Heart left ventricle (tissue), 16 donors: ENCODE measurements at regions not wholly inside any gene's neighbourhood (a gene's known extent, or its start where the extent isn't known, plus 50 kb on each side); places are given as distances from the start of the nearest gene placed in this dataset.
A peak's percentile ranks its signal among the peaks of the same experiment; 100 is the strongest.

ENCODE experiments used
- ATAC-seq, 4 donors: fragments of 200-7000 bp; cut with Tn5 transposase; one replicate each; pipeline ENCODE4 v1.9.1; 2020 to 2022; ENCODE audit warnings: moderate library complexity in 4 of 4, mild to moderate bottlenecking in 3 of 4, moderate number of reproducible peaks in 1 of 4
- DNase-seq, 5 donors: peaks; one replicate each; pipeline ENCODE4 v3.0.0-alpha.2; 2020
- H3K27ac ChIP-seq, 12 donors: fragments of 200-600 bp; sonication (generic) in 4 of 12; one replicate each; pipeline versions ENCODE4 v1.5.0 to v1.8.0; 2016 to 2022; ENCODE audit warnings: mild to moderate bottlenecking in 2 of 12
- H3K27me3 ChIP-seq, 9 donors: fragments of 200-600 bp; sonication (generic) in 2 of 9; one replicate each; pipeline versions ENCODE4 v1.5.1 to v1.8.0; 2016 to 2022; ENCODE audit warnings: mild to moderate bottlenecking in 3 of 9
- H3K36me3 ChIP-seq, 9 donors: fragments of 200-600 bp; sonication (generic) in 2 of 9; one replicate each; pipeline versions ENCODE4 v1.5.0 to v1.8.0; 2018 to 2022; ENCODE audit warnings: mild to moderate bottlenecking in 2 of 9
- H3K4me1 ChIP-seq, 12 donors: fragments of 200-600 bp; sonication (generic) in 4 of 12; one replicate each; pipeline versions ENCODE4 v1.5.0 to v1.8.0; 2016 to 2022; ENCODE audit warnings: mild to moderate bottlenecking in 3 of 12
- H3K4me3 ChIP-seq, 12 donors: fragments of 200-600 bp; sonication (generic) in 4 of 12; one replicate each; pipeline versions ENCODE4 v1.5.0 to v1.8.0; 2017 to 2022; ENCODE audit warnings: mild to moderate bottlenecking in 9 of 12, moderate library complexity in 4 of 12
- H3K9me3 ChIP-seq, 12 donors: fragments of 200-600 bp; sonication (generic) in 4 of 12; one replicate each; pipeline versions ENCODE4 v1.5.0 to v1.8.0; 2016 to 2022; ENCODE audit warnings: mild to moderate bottlenecking in 1 of 12
- POLR2A ChIP-seq, 2 donors: fragments of 450-650 bp; IDR thresholded peaks; one replicate each; pipeline ENCODE4 v1.6.1; 2017; ENCODE audit warnings: antibody characterized with exemption in 2 of 2, mild to moderate bottlenecking in 2 of 2, moderate library complexity in 2 of 2
- WGBS, 4 donors: extraction: QIAGEN DNeasy Blood & Tissue Kit in 2 of 4; methylation state at CpG; one replicate each; pipeline versions ENCODE4 v1.1.5 to v1.1.7; 2013 to 2018; 5-methylcytosine and 5-hydroxymethylcytosine counted together
- intact Hi-C, 10 donors: fragments of 100-400 bp; cut with DNase I; formaldehyde crosslinking; loops; one replicate each; pipeline versions ENCODE4 v1.11.1 to v1.14.2; 2022
- TF ChIP-seq, protein P1 (sequence below), 12 donors: fragments of 200-600 bp; sonication (generic) in 4 of 12; IDR thresholded peaks; one replicate each; pipeline versions ENCODE4 v1.5.0 to v1.8.0; 2018 to 2022; ENCODE audit warnings: antibody characterized with exemption in 12 of 12, mild to moderate bottlenecking in 5 of 12
- donor health status: ischemic (EF 13 %, LVEDD 7.1; RV severe dilation, severe dysfunction).
- donor health status: healthy with polysubstance abuse.
- donor health status: DM: no; HTN: yes; CAD: no.
- donor health status: DM: no; HTN: no; CAD: no.
- donor health status: ischemic (EF 25% LVEDD 6.9; RV normal size, moderate dysfunction).
- donor health status: ischemic (EF 25% LVEDD 5.7; RV mildly dilated, moderate dysfunction).
- donor health status: healthy.
- donor health status: DM: yes; HTN: yes; CAD: no.
- donor health status: ischemic (EF 35%, LVEDD 5.7; RV mildly dilated, moderate dysfunction).
- donor health status: nonischemic (EF 11% LVEDD 7.7; RV severe dilation, severe dysfunction).
- donor health status: DM: yes; HTN: yes; CAD: no.
- donor health status: PGD.
- donor health status: ischemic (EF 29% LVEDD 5.4; RV normal size, mild dysfunction).
- donor health status: nonischemic (EF 23%, LVEDD 6.1; RV moderate dilation, normal function).

DNA sequence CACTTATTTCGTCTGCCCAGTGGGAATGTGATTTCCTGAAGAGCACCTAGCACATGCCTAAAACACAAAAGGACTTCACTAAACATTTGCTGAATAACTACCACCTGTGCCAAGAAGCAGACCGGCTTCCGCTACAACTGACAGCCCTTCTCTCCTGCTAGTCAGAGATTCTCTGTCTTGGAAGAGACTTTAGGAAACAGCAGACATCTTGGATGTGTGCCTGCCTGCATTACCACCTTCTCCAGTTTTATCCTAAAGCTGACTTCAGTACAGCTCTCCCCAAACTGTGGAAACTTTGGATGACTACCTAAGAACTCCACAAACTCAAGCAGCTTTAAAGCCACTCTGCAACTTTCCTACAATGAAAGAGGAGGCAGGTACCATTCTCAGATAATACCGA, 116.5 kb upstream of the MAN2A1 start:
- DNase-seq (no peak), ATAC-seq (no peak)
- Histone ChIP-seq H3K27ac (no peak overlapping the region), H3K9me3 (peaks cover 0 to 10% (median 0%) of the 10 kb centered on the region in 12 donors), H3K36me3 (no peaks in the 10 kb centered on the region), H3K27me3 (no peaks in the 10 kb centered on the region), H3K4me3 (no peak overlapping the region), H3K4me1 (no peaks in the 10 kb centered on the region)
- intact Hi-C loops = no loop called here
- WGBS, 4 donors = 89 to 95% (median 92%) methylated on average over 4 of the region's 4 CpGs
- TF ChIP-seq POLR2A (IDR thresholded peaks at IDR 0.05) = no peak
- TF ChIP-seq, protein P1, sequence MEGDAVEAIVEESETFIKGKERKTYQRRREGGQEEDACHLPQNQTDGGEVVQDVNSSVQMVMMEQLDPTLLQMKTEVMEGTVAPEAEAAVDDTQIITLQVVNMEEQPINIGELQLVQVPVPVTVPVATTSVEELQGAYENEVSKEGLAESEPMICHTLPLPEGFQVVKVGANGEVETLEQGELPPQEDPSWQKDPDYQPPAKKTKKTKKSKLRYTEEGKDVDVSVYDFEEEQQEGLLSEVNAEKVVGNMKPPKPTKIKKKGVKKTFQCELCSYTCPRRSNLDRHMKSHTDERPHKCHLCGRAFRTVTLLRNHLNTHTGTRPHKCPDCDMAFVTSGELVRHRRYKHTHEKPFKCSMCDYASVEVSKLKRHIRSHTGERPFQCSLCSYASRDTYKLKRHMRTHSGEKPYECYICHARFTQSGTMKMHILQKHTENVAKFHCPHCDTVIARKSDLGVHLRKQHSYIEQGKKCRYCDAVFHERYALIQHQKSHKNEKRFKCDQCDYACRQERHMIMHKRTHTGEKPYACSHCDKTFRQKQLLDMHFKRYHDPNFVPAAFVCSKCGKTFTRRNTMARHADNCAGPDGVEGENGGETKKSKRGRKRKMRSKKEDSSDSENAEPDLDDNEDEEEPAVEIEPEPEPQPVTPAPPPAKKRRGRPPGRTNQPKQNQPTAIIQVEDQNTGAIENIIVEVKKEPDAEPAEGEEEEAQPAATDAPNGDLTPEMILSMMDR (IDR thresholded peaks at IDR 0.05) = no peak

DNA sequence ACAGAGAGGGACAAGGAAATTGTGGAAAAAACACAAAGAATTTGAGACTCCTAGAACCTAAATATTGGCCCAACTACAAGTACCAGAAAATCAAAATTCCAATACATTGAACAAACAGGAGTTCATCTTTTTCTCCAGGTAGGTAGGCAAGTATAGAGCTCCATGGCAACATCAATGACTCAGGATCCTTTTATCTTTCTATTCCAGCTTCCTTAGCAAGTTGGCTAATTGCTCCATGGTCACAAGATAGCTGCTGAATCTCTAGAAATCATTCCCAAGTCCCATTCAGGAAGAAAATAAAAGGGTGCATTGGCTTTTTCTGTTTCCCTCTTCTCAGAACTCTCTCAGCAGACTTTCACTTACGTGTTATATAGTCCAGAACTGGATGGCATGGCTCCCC, 117.9 kb upstream of the MAN2A1 start:
- no peak for ATAC-seq
- TF ChIP-seq, protein P1 (IDR thresholded peaks at IDR 0.05) = no peak
- TF ChIP-seq POLR2A (IDR thresholded peaks at IDR 0.05) = no peak
- no peaks in the 10 kb centered on the region for H3K4me1 ChIP-seq
- no peak overlapping the region for H3K27ac ChIP-seq
- intact Hi-C loops = no loop called here
- WGBS, 4 donors = 81 to 86% (median 84%) methylated on average over 1 of the region's 1 CpG
- no peaks in the 10 kb centered on the region for H3K36me3 ChIP-seq
- no peak overlapping the region for H3K4me3 ChIP-seq
- no peaks in the 10 kb centered on the region for H3K27me3 ChIP-seq
- DNase-seq = no peak
- peaks cover 0 to 8% (median 0%) of the 10 kb centered on the region in 12 donors for H3K9me3 ChIP-seq

- Histone ChIP-seq H3K27ac (no peak overlapping the region), H3K4me3 (no peak overlapping the region), H3K9me3 (peaks cover 0 to 3% (median 0%) of the 10 kb centered on the region in 12 donors), H3K36me3 (no peaks in the 10 kb centered on the region), H3K4me1 (no peaks in the 10 kb centered on the region), H3K27me3 (no peaks in the 10 kb centered on the region)
- 89 to 93% (median 92%) methylated on average over 20 of the region's 20 CpGs for WGBS, 4 donors
- DNase-seq (no peak), ATAC-seq (no peak)
- no peak for TF ChIP-seq POLR2A (IDR thresholded peaks at IDR 0.05)
- TF ChIP-seq, protein P1 (IDR thresholded peaks at IDR 0.05) = no peak
- intact Hi-C loops = no loop called here
These were observed 119.3 kb upstream of the MAN2A1 start for GRCh38 chr5:109570362-109570874.

- Histone ChIP-seq H3K4me3 (no peak overlapping the region), H3K36me3 (no peaks in the 10 kb centered on the region), H3K9me3 (no peaks in the 10 kb centered on the region), H3K27me3 (no peaks in the 10 kb centered on the region), H3K4me1 (no peaks in the 10 kb centered on the region), H3K27ac (no peak overlapping the region)
- ATAC-seq = peak in 2 of 4 donors; percentile 49 to 56
- WGBS, 4 donors = 55 to 70% (median 65%) methylated on average over 7 of the region's 7 CpGs
- intact Hi-C loops = no loop called here
- TF ChIP-seq, protein P1 (IDR thresholded peaks at IDR 0.05) = no peak
- no peak for TF ChIP-seq POLR2A (IDR thresholded peaks at IDR 0.05)
- DNase-seq = no peak
These were observed 122.2 kb upstream of the MAN2A1 start for GRCh38 chr5:109567374-109568044.
